ENCODE measurements at regions not wholly inside any gene's neighbourhood (a gene's known extent, or its start where the extent isn't known, plus 50 kb on each side); places are given as distances from the start of the nearest gene placed in this dataset.

DNA sequence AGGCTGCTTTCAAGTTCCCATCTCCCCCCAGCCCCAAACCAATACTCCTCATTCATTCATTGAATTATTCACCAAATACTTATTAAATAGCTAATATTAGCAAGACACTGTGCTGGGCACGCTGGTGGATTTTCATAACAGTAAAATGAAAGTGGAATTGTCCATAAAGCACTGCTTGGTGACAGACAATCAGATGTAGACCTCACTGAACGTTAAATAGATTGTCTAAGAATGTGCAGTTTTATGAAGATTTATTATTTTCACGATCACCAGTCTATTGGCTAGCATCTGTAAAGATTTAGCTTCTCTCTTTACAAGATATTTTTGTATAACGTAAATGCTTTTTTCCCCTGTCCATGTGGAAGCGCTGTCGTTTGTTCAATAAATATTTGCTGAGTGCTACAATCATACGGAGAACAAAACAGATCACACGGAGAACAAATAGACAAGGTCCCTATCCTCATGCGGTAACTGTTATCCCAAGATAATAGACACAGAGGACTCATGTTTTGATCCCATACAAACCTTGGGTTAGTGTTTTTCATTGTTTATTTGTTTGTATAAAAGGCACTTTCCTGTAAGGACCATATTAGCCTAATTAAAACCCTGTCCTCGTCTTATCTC is 397.6 kb downstream of the BCAT1 start:
- H3K27me3 ChIP-seq (ENCODE audit: control insufficient read depth, insufficient read depth, low read length), result no peaks in the 10 kb centered on the region
- peaks cover 1% of the 10 kb centered on the region; the same call in 1 of the 2 replicates for H3K4me1 ChIP-seq (ENCODE audit: control insufficient read depth, insufficient read depth, low read length)
- no peaks in the 10 kb centered on the region for H3K36me3 ChIP-seq (ENCODE audit: control insufficient read depth, insufficient read depth, low read length)
- no peak overlapping the region for H3K4me3 ChIP-seq (ENCODE audit: low read length)
- DNase-seq (ENCODE audit: low read depth, low spot score), result no peak
- H3K9me3 ChIP-seq (ENCODE audit: control insufficient read depth, insufficient read depth, low read length), result no peaks in the 10 kb centered on the region
- WGBS (ENCODE audit: insufficient coverage, insufficient read length), result no CpG with 5 or more reads among the region's 10 CpGs
- no peak overlapping the region for H3K27ac ChIP-seq (ENCODE audit: low read length)

DNA sequence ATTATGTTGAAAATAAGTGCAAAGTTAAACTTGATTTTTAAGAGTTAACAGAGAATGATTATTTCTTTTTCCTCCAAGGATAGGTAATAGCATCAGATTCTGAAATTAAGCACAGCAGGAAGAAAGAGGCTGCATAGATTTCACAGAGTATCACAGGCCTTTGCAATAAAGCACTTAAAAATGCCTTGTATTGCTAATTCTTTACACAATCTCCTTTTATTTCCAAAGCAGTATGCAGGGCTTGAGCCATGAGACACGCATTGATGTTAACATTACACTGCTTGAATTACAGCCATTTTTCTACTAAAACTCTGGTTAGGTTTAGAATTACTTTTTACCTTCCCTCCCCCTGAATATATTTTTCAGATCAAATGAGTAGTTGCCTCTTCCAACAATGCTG is 398.3 kb downstream of the BCAT1 start:
- no peak for DNase-seq (ENCODE audit: low read depth, low spot score)
- H3K9me3 ChIP-seq (ENCODE audit: control insufficient read depth, insufficient read depth, low read length), result no peaks in the 10 kb centered on the region
- H3K27ac ChIP-seq (ENCODE audit: low read length), result no peak overlapping the region
- no peaks in the 10 kb centered on the region for H3K36me3 ChIP-seq (ENCODE audit: control insufficient read depth, insufficient read depth, low read length)
- no peak overlapping the region for H3K4me3 ChIP-seq (ENCODE audit: low read length)
- H3K4me1 ChIP-seq (ENCODE audit: control insufficient read depth, insufficient read depth, low read length), result peaks cover 1% of the 10 kb centered on the region; the same call in 1 of the 2 replicates
- WGBS (ENCODE audit: insufficient coverage, insufficient read length), result no CpG with 5 or more reads among the region's 1 CpG
- H3K27me3 ChIP-seq (ENCODE audit: control insufficient read depth, insufficient read depth, low read length), result no peaks in the 10 kb centered on the region

DNA sequence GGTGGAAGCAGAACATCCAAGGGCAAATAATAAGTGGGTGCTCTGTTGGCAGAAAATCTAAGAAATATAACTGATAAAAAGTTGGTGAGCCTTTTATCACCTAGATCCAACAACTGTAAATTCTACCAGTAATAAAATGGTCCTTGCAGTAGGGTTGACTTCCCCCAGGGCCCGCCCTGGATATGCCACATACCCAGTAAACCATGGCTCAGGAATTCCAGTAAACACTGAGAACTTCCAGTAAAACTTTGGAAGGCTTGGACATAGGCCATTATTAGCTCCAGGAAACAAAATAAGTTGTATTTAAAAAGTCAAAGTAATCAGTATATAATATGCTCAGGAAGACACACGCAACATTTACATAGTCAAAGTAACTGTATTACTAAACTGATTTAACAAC is 402.2 kb downstream of the BCAT1 start:
- Histone ChIP-seq H3K27me3 (ENCODE audit: control insufficient read depth, insufficient read depth, low read length) (no peaks in the 10 kb centered on the region), H3K27ac (ENCODE audit: low read length) (no peak overlapping the region), H3K4me1 (ENCODE audit: control insufficient read depth, insufficient read depth, low read length) (no peaks in the 10 kb centered on the region; the same call in 1 of the 2 replicates), H3K9me3 (ENCODE audit: control insufficient read depth, insufficient read depth, low read length) (no peaks in the 10 kb centered on the region), H3K4me3 (ENCODE audit: low read length) (no peak overlapping the region), H3K36me3 (ENCODE audit: control insufficient read depth, insufficient read depth, low read length) (no peaks in the 10 kb centered on the region)
- no CpG with 5 or more reads among the region's 2 CpGs for whole genome bisulfite sequencing (ENCODE audit: insufficient coverage, insufficient read length)
- DNase-seq (ENCODE audit: low read depth, low spot score), result no peak

DNA sequence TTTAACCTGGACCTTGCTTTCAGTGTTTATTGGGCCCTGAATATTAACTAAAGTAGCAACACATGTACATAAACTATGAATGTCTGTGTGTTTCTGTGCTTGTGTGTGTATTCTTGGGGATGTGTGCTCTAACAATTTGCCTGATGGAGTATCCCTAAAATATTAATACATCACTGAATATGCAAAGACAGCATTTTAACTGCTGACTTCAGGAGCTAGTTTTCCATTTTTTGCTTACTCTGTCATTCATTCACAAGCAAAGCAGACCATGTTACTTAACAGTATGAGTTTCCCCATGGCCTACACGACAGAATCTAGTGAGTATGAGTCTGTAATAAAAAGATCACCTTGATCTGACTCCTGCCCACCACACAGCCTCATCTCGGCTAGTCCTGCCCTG is 402.8 kb downstream of the BCAT1 start:
- WGBS (ENCODE audit: insufficient coverage, insufficient read length), result no CpG with 5 or more reads among the region's 2 CpGs
- Histone ChIP-seq H3K36me3 (ENCODE audit: control insufficient read depth, insufficient read depth, low read length) (no peaks in the 10 kb centered on the region), H3K4me3 (ENCODE audit: low read length) (no peak overlapping the region), H3K4me1 (ENCODE audit: control insufficient read depth, insufficient read depth, low read length) (no peaks in the 10 kb centered on the region; the same call in 1 of the 2 replicates), H3K9me3 (ENCODE audit: control insufficient read depth, insufficient read depth, low read length) (no peaks in the 10 kb centered on the region), H3K27me3 (ENCODE audit: control insufficient read depth, insufficient read depth, low read length) (no peaks in the 10 kb centered on the region), H3K27ac (ENCODE audit: low read length) (no peak overlapping the region)
- DNase-seq (ENCODE audit: low read depth, low spot score), result no peak

DNA sequence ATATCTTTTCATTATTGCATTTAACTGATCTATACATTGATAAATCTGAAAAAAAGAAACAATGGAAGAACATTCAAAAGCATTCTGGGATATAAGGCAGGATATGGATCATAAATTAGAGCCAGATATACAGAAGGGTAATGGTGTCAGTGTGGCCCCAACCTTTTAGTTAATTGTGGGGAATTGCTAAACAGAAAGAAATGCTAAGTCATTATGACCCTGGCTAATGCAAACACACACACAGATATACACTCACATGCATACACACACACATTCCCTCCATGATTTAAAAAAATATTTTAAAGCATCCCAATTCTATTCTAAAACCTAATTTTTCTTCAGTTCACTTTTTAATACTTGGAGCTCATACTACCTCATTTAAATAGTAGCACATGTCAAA is 404.5 kb downstream of the BCAT1 start:
- DNase-seq (ENCODE audit: low read depth, low spot score), result no peak
- Histone ChIP-seq H3K36me3 (ENCODE audit: control insufficient read depth, insufficient read depth, low read length) (no peaks in the 10 kb centered on the region), H3K27ac (ENCODE audit: low read length) (no peak overlapping the region), H3K4me1 (ENCODE audit: control insufficient read depth, insufficient read depth, low read length) (no peaks in the 10 kb centered on the region), H3K4me3 (ENCODE audit: low read length) (no peak overlapping the region), H3K9me3 (ENCODE audit: control insufficient read depth, insufficient read depth, low read length) (no peaks in the 10 kb centered on the region), H3K27me3 (ENCODE audit: control insufficient read depth, insufficient read depth, low read length) (no peaks in the 10 kb centered on the region)

DNA sequence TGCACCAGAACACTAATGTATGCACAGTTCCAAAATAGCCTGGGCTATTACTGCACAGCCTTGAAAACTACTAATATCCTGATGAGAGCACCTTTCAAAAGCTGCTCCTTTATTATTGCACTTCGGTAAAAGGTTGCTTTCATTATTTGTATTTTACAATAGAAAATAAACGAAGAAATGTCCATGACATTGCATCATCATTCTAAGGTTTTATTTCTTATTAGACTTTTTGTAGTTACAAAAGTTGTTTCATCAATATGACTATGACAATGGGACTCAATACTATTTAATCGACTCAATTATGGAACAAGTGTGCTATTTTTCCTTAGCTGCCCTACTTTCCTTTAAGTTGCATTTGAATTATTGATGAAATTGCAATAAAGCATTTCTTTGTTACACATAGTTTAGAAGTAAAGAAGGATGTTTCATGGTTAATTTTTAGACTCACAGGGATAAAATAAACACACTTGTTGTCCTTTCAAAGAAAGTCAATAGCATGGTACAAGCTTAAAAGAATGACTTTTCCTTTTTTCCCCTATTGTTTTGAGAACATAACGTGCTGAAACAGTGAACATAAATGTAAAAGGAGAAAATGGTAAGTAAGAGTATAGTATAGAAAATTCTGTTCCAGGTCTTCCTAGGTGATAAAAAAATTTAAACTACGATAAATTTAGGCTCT is 407.6 kb downstream of the BCAT1 start:
- H3K4me3 ChIP-seq (ENCODE audit: low read length), result no peak overlapping the region
- H3K36me3 ChIP-seq (ENCODE audit: control insufficient read depth, insufficient read depth, low read length), result no peaks in the 10 kb centered on the region
- no peaks in the 10 kb centered on the region for H3K9me3 ChIP-seq (ENCODE audit: control insufficient read depth, insufficient read depth, low read length)
- no peaks in the 10 kb centered on the region for H3K4me1 ChIP-seq (ENCODE audit: control insufficient read depth, insufficient read depth, low read length)
- DNase-seq (ENCODE audit: low read depth, low spot score), result no peak
- H3K27me3 ChIP-seq (ENCODE audit: control insufficient read depth, insufficient read depth, low read length), result no peaks in the 10 kb centered on the region
- no peak overlapping the region for H3K27ac ChIP-seq (ENCODE audit: low read length)
- no CpG with 5 or more reads among the region's 5 CpGs for WGBS (ENCODE audit: insufficient coverage, insufficient read length)

DNA sequence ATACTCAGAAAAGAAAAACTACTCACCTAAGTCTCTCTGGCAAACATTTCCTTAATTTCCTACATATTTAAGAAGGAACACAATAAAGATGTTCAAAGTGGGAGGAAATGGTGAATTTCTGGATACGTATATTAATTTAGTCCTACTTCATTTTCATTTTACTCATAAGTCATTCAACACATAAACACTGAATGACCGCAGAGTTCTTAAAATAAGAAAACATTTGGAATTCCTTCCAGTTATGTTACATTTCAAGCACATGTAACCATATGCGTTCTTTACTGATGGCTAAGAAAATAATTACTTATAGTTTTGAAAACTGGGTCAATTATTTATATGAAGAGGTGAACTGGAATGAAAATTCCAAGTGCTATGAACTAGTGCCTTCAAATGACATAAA is 409.3 kb downstream of the BCAT1 start:
- no CpG with 5 or more reads among the region's 3 CpGs for WGBS (ENCODE audit: insufficient coverage, insufficient read length)
- Histone ChIP-seq H3K4me3 (ENCODE audit: low read length) (no peak overlapping the region), H3K27me3 (ENCODE audit: control insufficient read depth, insufficient read depth, low read length) (no peaks in the 10 kb centered on the region), H3K27ac (ENCODE audit: low read length) (no peak overlapping the region), H3K4me1 (ENCODE audit: control insufficient read depth, insufficient read depth, low read length) (no peaks in the 10 kb centered on the region), H3K9me3 (ENCODE audit: control insufficient read depth, insufficient read depth, low read length) (no peaks in the 10 kb centered on the region), H3K36me3 (ENCODE audit: control insufficient read depth, insufficient read depth, low read length) (no peaks in the 10 kb centered on the region)
- DNase-seq (ENCODE audit: low read depth, low spot score), result no peak

DNA sequence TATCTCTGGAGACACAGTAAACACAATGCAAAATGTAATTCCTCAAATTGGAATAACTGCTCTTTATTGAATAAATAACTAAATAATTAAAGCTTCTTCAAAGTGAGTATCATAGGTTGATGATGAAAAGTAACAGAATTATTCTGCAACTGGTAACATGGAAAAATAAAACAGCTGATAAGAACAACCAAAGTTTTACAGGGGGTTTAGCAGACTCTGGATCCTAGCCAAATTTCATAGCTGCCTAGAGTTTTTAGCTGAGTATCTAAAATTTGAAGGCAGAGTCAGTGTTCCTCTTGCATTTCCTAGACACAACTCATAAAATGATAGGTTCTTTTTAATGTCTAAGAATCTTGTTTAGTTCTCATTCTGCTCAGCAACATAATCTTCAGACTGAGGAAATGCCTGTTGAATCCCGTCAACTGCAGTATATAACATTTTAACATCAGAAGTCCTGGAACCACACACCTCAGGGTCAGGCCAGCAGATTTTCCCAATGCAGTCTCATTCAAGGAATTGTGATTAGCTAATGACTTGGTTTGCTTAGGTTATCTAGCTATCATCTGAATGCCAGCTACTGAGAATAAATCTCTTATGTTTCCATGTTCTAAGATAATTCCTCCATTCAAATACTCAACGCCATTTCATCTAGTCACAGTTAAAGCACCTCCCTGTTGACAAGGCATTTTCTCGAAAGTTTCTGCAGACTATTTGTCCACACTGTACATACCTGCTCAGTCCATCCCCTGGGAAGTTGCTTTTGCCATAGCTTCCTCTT is 411.6 kb downstream of the BCAT1 start:
- DNase-seq (ENCODE audit: low read depth, low spot score), result no peak
- Histone ChIP-seq H3K36me3 (ENCODE audit: control insufficient read depth, insufficient read depth, low read length) (no peaks in the 10 kb centered on the region), H3K27me3 (ENCODE audit: control insufficient read depth, insufficient read depth, low read length) (no peaks in the 10 kb centered on the region), H3K9me3 (ENCODE audit: control insufficient read depth, insufficient read depth, low read length) (no peaks in the 10 kb centered on the region), H3K4me1 (ENCODE audit: control insufficient read depth, insufficient read depth, low read length) (no peaks in the 10 kb centered on the region), H3K27ac (ENCODE audit: low read length) (no peak overlapping the region), H3K4me3 (ENCODE audit: low read length) (no peak overlapping the region)
- no CpG with 5 or more reads among the region's 3 CpGs for whole genome bisulfite sequencing (ENCODE audit: insufficient coverage, insufficient read length)

DNA sequence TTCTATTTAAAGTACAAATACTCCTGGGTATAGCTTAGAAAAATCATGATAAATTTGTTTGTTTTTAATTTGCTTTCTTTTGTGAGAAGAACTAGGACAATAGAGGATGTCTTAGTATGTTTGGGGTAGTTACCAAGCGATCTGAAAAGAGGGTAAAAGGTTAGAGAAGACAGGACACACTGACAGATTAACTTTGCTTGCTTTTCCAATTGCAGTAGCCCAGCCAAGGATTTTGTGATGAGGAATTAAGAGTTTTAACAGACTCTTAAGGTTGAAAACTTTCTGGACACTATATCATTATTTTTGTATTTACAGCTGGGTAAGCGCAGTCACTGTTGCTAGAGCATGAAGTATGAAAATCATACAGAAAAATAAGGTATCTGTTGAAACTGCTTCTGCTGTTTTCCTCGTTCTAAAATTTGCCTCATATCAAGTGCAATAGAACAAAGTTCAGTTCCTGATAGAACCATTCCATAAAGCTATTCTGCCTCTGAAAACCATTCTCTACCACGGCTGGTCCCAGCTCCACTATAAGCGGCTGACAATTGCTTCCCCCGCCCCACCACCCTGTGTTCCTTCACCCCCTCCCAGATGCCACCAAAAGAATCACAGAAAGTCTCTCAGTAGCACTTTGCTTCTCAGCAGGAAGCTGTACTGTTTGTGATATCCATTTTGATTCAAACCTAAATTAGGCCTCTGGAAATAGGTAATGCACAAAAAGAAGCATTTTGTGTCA is 413.4 kb downstream of the BCAT1 start:
- H3K4me3 ChIP-seq (ENCODE audit: low read length), result no peak overlapping the region
- no peaks in the 10 kb centered on the region for H3K27me3 ChIP-seq (ENCODE audit: control insufficient read depth, insufficient read depth, low read length)
- DNase-seq (ENCODE audit: low read depth, low spot score), result no peak
- H3K9me3 ChIP-seq (ENCODE audit: control insufficient read depth, insufficient read depth, low read length), result no peaks in the 10 kb centered on the region
- no peaks in the 10 kb centered on the region for H3K36me3 ChIP-seq (ENCODE audit: control insufficient read depth, insufficient read depth, low read length)
- H3K4me1 ChIP-seq (ENCODE audit: control insufficient read depth, insufficient read depth, low read length), result no peaks in the 10 kb centered on the region
- H3K27ac ChIP-seq (ENCODE audit: low read length), result no peak overlapping the region
- WGBS (ENCODE audit: insufficient coverage, insufficient read length), result no CpG with 5 or more reads among the region's 6 CpGs

DNA sequence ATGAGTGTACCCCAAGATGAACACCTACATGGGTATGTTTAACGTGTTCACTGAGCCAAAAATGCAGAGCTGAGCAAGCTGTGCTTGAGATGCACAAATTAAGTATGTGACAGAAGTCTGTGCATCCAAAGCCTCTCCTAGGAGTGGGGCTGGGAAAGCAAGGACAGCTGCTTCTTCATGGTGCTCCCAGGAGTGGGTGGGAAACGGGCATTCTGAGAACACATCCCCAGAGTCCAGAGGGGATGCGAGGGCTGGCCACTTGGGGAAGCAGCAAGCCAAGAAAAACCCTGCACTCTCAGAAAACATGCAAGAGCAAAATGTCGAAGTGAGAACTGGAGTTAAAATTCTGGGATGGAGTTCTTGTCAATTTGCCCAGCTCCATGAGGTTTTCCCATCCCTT is 414.3 kb downstream of the BCAT1 start:
- Histone ChIP-seq H3K27ac (ENCODE audit: low read length) (no peak overlapping the region), H3K4me1 (ENCODE audit: control insufficient read depth, insufficient read depth, low read length) (no peaks in the 10 kb centered on the region), H3K9me3 (ENCODE audit: control insufficient read depth, insufficient read depth, low read length) (no peaks in the 10 kb centered on the region), H3K4me3 (ENCODE audit: low read length) (no peak overlapping the region), H3K36me3 (ENCODE audit: control insufficient read depth, insufficient read depth, low read length) (no peaks in the 10 kb centered on the region), H3K27me3 (ENCODE audit: control insufficient read depth, insufficient read depth, low read length) (no peaks in the 10 kb centered on the region)
- WGBS (ENCODE audit: insufficient coverage, insufficient read length), result no CpG with 5 or more reads among the region's 4 CpGs
- DNase-seq (ENCODE audit: low read depth, low spot score), result no peak
